ENCODE measurements at regions not wholly inside any gene's neighbourhood (a gene's known extent, or its start where the extent isn't known, plus 50 kb on each side); places are given as distances from the start of the nearest gene placed in this dataset.

GRCh38 chr2:118672571-118673158, 174.8 kb downstream of the EN1 start:
- WGBS (ENCODE audit: low lambda C conversion rate), result 52% methylated on average over 3 of the region's 3 CpGs
- CTCF ChIA-PET, result no interaction called here
- Histone ChIP-seq H3F3A (replicated peaks; ENCODE audit: insufficient read depth) (peaks cover 36% of the 10 kb centered on the region), H3K36me3 (replicated peaks in 1 of 2; ENCODE audit: control insufficient read depth in 1 of 2, insufficient read depth in 2 of 2, low read length in 1 of 2) (no peaks in the 10 kb centered on the region), H4K20me1 (ENCODE audit: insufficient read depth) (no peaks in the 10 kb centered on the region), H3K4me2 (no peak overlapping the region), H3K27ac (ENCODE audit: low read depth in 2 of 2, low read length in 1 of 2) (no peak overlapping the region; a peak in 1 of 4 replicates), H3K9ac (no peak overlapping the region), H3K27me3 (ENCODE audit: insufficient read depth) (no peaks in the 10 kb centered on the region), H3K9me3 (no peaks in the 10 kb centered on the region), H3K4me3 (ENCODE audit: low read depth in 2 of 2, low read length in 1 of 2) (no peak overlapping the region), H3K79me2 (ENCODE audit: insufficient read depth) (no peaks in the 10 kb centered on the region), H3K4me1 (ENCODE audit: control insufficient read depth in 1 of 2, insufficient read depth in 2 of 2, low read depth in 1 of 2, low read length in 1 of 2) (peaks cover 19 to 24% of the 10 kb centered on the region in 2 experiments), H2AFZ (ENCODE audit: low read depth) (0 out of 2 replicates have a peak overlapping the region, but pooled peaks have one; percentile 6), H3K9me2 (no peaks in the 10 kb centered on the region)
- POLR2A ChIA-PET, result no interaction called here
- DNase-seq, result no peak
- no peak for TF ChIP-seq USF2 (IDR thresholded peaks at IDR 0.05; ENCODE audit: borderline replicate concordance, low read depth, low read length)
- TF ChIP-seq RCOR1 (IDR thresholded peaks at IDR 0.05; ENCODE audit: low read length), result no peak
- peak; percentile 55; the same call in 1 of the 2 replicates for TF ChIP-seq MAX (IDR thresholded peaks at IDR 0.05; ENCODE audit: low read depth)
- TF ChIP-seq PBX3 (IDR thresholded peaks at IDR 0.05), result 0 out of 2 replicates have a peak, but pooled peaks have one; percentile 8
- TF ChIP-seq EP300 (IDR thresholded peaks at IDR 0.05; ENCODE audit: borderline replicate concordance in 1 of 2, low read depth in 1 of 2, low read length in 1 of 2), result no peak
- no peak for TF ChIP-seq FOXJ3 (CRISPR knock-in tag; IDR thresholded peaks at IDR 0.05)
- no peak for TF ChIP-seq ELF1 (IDR thresholded peaks at IDR 0.05)
- no peak for TF ChIP-seq REST (IDR thresholded peaks at IDR 0.05; ENCODE audit: low read depth, low read length)
- no peak for TF ChIP-seq JUND (IDR thresholded peaks at IDR 0.05)
- peak; percentile 17; the same call in 1 of the 2 replicates for TF ChIP-seq FOSL2 (IDR thresholded peaks at IDR 0.05; ENCODE audit: borderline replicate concordance, low read depth)
- TF ChIP-seq FOXM1 (IDR thresholded peaks at IDR 0.05; ENCODE audit: low read depth), result no peak
- no peak for TF ChIP-seq ZBTB33 (IDR thresholded peaks at IDR 0.05; ENCODE audit: borderline replicate concordance, low read depth)
- no peak for TF ChIP-seq TEAD4 (IDR thresholded peaks at IDR 0.05; ENCODE audit: borderline replicate concordance, insufficient read depth)
- no peak for TF ChIP-seq TAF1 (IDR thresholded peaks at IDR 0.05; ENCODE audit: borderline replicate concordance, low read depth, low read length)
- TF ChIP-seq POLR2AphosphoS5 (IDR thresholded peaks at IDR 0.05; ENCODE audit: low read depth, low read length), result no peak
- no peak for TF ChIP-seq SIN3A (IDR thresholded peaks at IDR 0.05; ENCODE audit: borderline replicate concordance, low read depth, low read length)
- TF ChIP-seq RFX5 (IDR thresholded peaks at IDR 0.05; ENCODE audit: low read length), result no peak
- TF ChIP-seq YY1 (IDR thresholded peaks at IDR 0.05; ENCODE audit: low read depth), result no peak
- TF ChIP-seq TCF12 (IDR thresholded peaks at IDR 0.05), result no peak
- no peak for TF ChIP-seq MXI1 (IDR thresholded peaks at IDR 0.05; ENCODE audit: low read depth, low read length)
- no peak for TF ChIP-seq IRF3 (IDR thresholded peaks at IDR 0.05; ENCODE audit: low read depth, low read length)
- TF ChIP-seq USF1 (IDR thresholded peaks at IDR 0.05; ENCODE audit: borderline replicate concordance, low read depth), result peak; percentile 55; the same call in 1 of the 2 replicates
- TF ChIP-seq GATA2 (CRISPR knock-in tag; IDR thresholded peaks at IDR 0.05), result no peak
- TF ChIP-seq GABPA (IDR thresholded peaks at IDR 0.05; ENCODE audit: low read depth), result no peak
- TF ChIP-seq RXRA (IDR thresholded peaks at IDR 0.05; ENCODE audit: borderline replicate concordance, low read depth), result no peak
